ENCODE measurements at regions not wholly inside any gene's neighbourhood (a gene's known extent, or its start where the extent isn't known, plus 50 kb on each side); places are given as distances from the start of the nearest gene placed in this dataset.

- no peak for TF ChIP-seq CBX5 (IDR thresholded peaks at IDR 0.05; ENCODE audit: low read depth)
- TF ChIP-seq NR2C1 (IDR thresholded peaks at IDR 0.05), result no peak
- TF ChIP-seq TAF1 (IDR thresholded peaks at IDR 0.05; ENCODE audit: borderline replicate concordance, low read depth, low read length), result no peak
- TF ChIP-seq NRF1 (conservative IDR thresholded peaks at IDR 0.05; ENCODE audit: low read depth, low read length), result no peak
- no peak for TF ChIP-seq CBFB (IDR thresholded peaks at IDR 0.05; ENCODE audit: low read depth)
- TF ChIP-seq LARP7 (IDR thresholded peaks at IDR 0.05), result no peak
- TF ChIP-seq TARDBP (IDR thresholded peaks at IDR 0.05; ENCODE audit: borderline replicate concordance), result no peak
- no peak for TF ChIP-seq ZNF622 (IDR thresholded peaks at IDR 0.05)
- no peak for TF ChIP-seq POLR2AphosphoS5 (IDR thresholded peaks at IDR 0.05; ENCODE audit: low read length)
- TF ChIP-seq SMAD5 (IDR thresholded peaks at IDR 0.05; ENCODE audit: low read depth), result no peak
- no peak for TF ChIP-seq KAT2A (conservative IDR thresholded peaks at IDR 0.05; ENCODE audit: control insufficient read depth, low read depth, low read length)
These were observed 123.9 kb downstream of the ZBTB18 start (continued) for GRCh38 chr1:244174922-244175521.

- H3K36me3 ChIP-seq (ENCODE audit: control insufficient read depth in 2 of 2, insufficient read depth in 2 of 2, low read length in 1 of 2), result no peaks in the 10 kb centered on the region
- POLR2A ChIA-PET, result no interaction called here
- in situ Hi-C loops (cut with MboI), result no loop called here
- ATAC-seq (no peak), FAIRE-seq (no peak), DNase-seq (ENCODE audit: low read depth, low spot score) (no peak)
- RAD21 ChIA-PET (ENCODE audit: unreplicated experiment), result no interaction called here
- no peaks in the 10 kb centered on the region; a peak in 1 of 4 replicates for H3K27me3 ChIP-seq (replicated peaks in 1 of 2; ENCODE audit: control insufficient read depth in 2 of 2, insufficient read depth in 2 of 2, low read length in 1 of 2)
- H3K4me1 ChIP-seq (ENCODE audit: control insufficient read depth, insufficient read depth, low read length), result no peaks in the 10 kb centered on the region
- SMC1A ChIA-PET (ENCODE audit: uncharacterized antibody, unreplicated experiment), result no interaction called here
- intact Hi-C loops (cut with micrococcal nuclease; ENCODE audit: unreplicated experiment), result no loop called here
- CTCF ChIA-PET, result no interaction called here
- H3K27ac ChIP-seq (ENCODE audit: control insufficient read depth, insufficient read depth), result no peak overlapping the region
- no peak overlapping the region for H2AFZ ChIP-seq (ENCODE audit: control insufficient read depth, low read depth, low read length)
- no peaks in the 10 kb centered on the region for H3K79me2 ChIP-seq (ENCODE audit: control insufficient read depth, insufficient read depth, low read length)
- H3K4me2 ChIP-seq (ENCODE audit: control insufficient read depth, insufficient read depth), result no peak overlapping the region
- no peak overlapping the region for H3K9ac ChIP-seq (ENCODE audit: control insufficient read depth, insufficient read depth, low read length)
- no peaks in the 10 kb centered on the region for H3K9me3 ChIP-seq (replicated peaks; ENCODE audit: control insufficient read depth, insufficient read depth, low read length)
- 8% methylated on average over 3 of the region's 3 CpGs for WGBS (ENCODE audit: insufficient coverage, insufficient replicate concordance, low lambda C conversion rate, missing lambda C conversion rate)
- H4K20me1 ChIP-seq (ENCODE audit: control insufficient read depth, insufficient read depth), result no peaks in the 10 kb centered on the region
- BruUV-seq (replicated peaks), result no TSS peak
- H3K4me3 ChIP-seq, result no peak overlapping the region
- TF ChIP-seq ESRRA (IDR thresholded peaks at IDR 0.05; ENCODE audit: low read length) (no peak), HDAC2 (IDR thresholded peaks at IDR 0.05) (no peak), SMAD1 (IDR thresholded peaks at IDR 0.05; ENCODE audit: low read depth, partially characterized antibody) (no peak), ZBTB11 (CRISPR knock-in tag; IDR thresholded peaks at IDR 0.05) (no peak), NRF1 (conservative IDR thresholded peaks at IDR 0.05; ENCODE audit: low read depth, low read length) (no peak), SPI1 (IDR thresholded peaks at IDR 0.05; ENCODE audit: borderline replicate concordance, insufficient read depth, low read depth, low read length) (no peak), TCF7 (IDR thresholded peaks at IDR 0.05; ENCODE audit: borderline replicate concordance) (no peak), JUND (IDR thresholded peaks at IDR 0.05; ENCODE audit: low read depth, low read length) (no peak), YBX1 (IDR thresholded peaks at IDR 0.05) (no peak), CEBPZ (IDR thresholded peaks at IDR 0.05; ENCODE audit: low read depth, low read length) (no peak), NFYB (IDR thresholded peaks at IDR 0.05; ENCODE audit: insufficient read depth, low read depth, low read length) (no peak)
These were observed 125.1 kb downstream of the ZBTB18 start for GRCh38 chr1:244176201-244176600.
